Choroid plexus epithelial cell (primary cell): ENCODE measurements at regions not wholly inside any gene's neighbourhood (a gene's known extent, or its start where the extent isn't known, plus 50 kb on each side); places are given as distances from the start of the nearest gene placed in this dataset.

Experiments
- DNase-seq: peaks from one replicate; pipeline ENCODE4 v3.0.0-alpha.2; 2010; ENCODE audit warnings: low read depth
- H3K4me3 ChIP-seq: 2 replicates; pipeline ENCODE4 v1.5.1; 2011; ENCODE audit warnings: low read depth, mild to moderate bottlenecking, control low read depth, low read length, moderate library complexity
- TF ChIP-seq, protein P1 (sequence below): conservative IDR thresholded peaks from 2 replicates; pipeline ENCODE4 v1.5.1; 2011; ENCODE audit warnings: low read depth, mild to moderate bottlenecking, control low read depth, inconsistent platforms, low read length, moderate library complexity

DNA sequence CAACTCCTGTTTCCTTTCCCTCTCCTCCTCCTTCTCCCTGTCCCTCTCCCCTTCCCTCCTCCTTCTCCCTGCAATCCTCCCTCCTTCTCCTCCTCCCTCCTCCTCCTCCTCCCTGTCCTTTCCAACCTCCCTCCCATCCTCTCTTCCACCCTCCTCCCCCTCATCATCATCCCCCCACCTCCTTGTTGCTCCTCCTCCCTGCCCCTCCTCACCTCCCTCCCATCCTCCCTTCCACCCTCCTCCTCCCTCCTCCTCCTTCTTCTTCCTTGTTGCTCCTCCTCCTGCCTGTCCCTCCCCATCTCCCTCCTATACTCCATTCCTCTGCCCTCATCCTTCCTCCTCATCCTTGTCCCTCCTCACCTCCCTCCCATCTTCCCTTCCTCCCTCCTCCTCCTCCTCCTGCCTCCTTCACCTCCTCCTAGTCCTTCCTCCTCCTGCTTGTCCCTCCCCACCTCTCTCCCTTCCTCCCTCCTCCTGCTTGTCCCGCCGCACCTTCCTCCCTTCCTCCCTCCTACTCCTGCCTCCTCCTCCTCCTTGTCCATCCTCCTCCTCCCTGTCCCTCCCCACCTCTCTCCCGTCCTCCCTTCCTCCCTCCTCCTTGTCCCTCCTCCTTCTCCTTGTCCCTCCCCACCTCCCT, 222.5 kb downstream of the IRF8 start:
- no peak for DNase-seq
- H3K4me3 ChIP-seq: no peak overlapping the region
- TF ChIP-seq, protein P1, sequence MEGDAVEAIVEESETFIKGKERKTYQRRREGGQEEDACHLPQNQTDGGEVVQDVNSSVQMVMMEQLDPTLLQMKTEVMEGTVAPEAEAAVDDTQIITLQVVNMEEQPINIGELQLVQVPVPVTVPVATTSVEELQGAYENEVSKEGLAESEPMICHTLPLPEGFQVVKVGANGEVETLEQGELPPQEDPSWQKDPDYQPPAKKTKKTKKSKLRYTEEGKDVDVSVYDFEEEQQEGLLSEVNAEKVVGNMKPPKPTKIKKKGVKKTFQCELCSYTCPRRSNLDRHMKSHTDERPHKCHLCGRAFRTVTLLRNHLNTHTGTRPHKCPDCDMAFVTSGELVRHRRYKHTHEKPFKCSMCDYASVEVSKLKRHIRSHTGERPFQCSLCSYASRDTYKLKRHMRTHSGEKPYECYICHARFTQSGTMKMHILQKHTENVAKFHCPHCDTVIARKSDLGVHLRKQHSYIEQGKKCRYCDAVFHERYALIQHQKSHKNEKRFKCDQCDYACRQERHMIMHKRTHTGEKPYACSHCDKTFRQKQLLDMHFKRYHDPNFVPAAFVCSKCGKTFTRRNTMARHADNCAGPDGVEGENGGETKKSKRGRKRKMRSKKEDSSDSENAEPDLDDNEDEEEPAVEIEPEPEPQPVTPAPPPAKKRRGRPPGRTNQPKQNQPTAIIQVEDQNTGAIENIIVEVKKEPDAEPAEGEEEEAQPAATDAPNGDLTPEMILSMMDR: no peak

DNA sequence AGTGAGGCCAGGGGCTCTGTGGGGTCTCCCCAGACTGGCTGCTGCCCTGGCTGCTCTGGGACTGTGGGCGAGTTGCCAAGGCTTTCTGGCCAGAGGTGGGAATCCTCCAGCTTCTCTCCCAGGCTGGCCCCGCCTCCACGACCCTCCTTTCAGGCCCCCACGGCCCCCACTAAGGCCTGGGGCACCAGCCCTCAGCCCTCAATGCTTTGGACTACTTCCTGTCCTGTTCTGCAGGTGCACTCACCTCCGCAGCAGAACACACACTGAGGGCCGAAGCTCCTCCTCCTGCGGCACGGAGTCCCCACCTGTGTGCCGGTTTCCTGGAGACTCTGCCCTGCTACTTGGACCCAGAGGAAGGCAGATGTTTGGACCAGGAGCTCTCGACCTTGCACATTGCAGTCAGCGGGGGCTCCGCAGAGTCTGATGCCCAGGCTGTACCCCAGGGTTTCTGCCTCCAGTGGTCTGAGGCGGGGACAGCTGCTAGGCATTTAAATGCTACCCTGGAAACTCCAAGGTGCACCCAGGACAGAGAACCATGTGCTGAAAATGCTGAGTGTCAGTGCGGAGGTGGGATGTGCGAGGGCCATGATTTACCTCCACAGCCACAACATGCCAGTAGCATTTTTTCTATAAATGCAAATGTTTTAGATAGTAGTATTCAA, 223.8 kb downstream of the IRF8 start:
- H3K4me3 ChIP-seq: no peak overlapping the region
- no peak for DNase-seq
- TF ChIP-seq, protein P1: no peak

- no peak for DNase-seq
- TF ChIP-seq, protein P1: no peak
Observed at GRCh38 chr16:86124321-86124720, 225.4 kb downstream of the IRF8 start.

DNA sequence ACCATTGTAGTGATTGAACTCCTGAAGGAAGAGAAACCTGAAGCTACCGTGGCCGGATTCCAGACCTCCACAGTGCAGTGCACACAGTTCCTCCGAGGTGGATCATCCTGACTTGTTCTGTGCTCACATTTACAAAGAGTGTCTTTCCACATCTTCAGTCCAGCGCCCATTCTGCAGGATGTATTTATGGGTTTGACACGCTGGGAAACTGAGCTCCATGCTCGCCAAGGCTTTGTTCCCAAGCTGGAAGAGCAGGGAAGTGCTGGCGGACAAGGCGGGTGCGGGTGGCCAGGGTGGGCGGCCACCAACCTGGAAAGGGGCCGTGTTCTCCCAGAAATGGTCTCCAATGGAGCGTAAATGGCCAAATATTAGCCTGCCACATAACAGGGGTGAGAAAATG, 227.9 kb downstream of the IRF8 start:
- no peak for DNase-seq
- TF ChIP-seq, protein P1: no peak
- H3K4me3 ChIP-seq: no peak overlapping the region

More at GRCh38 chr16:86124321-86124720, 225.4 kb downstream of the IRF8 start:
- no peak overlapping the region for H3K4me3 ChIP-seq

DNA sequence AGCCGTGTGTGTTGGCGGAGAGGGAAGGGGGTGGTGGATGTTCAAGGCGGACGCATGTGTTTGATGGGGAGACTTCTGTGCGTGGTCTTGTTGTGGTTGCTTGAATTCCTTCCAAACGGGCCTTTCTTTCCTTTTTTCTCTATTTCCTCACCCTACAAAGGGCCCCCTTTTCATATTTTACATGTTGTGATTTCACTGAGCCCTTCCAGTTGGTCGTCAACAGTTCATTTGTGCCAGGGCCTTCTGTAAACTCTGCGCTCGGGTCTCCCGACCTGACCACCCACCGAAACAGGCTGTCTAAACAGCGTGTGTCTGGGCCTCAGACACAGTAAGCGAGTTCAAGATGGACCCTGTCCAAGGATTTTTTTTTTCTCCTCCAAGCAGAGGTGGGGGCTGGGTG, 228.4 kb downstream of the IRF8 start:
- no peak for DNase-seq
- no peak overlapping the region for H3K4me3 ChIP-seq
- TF ChIP-seq, protein P1: no peak

DNA sequence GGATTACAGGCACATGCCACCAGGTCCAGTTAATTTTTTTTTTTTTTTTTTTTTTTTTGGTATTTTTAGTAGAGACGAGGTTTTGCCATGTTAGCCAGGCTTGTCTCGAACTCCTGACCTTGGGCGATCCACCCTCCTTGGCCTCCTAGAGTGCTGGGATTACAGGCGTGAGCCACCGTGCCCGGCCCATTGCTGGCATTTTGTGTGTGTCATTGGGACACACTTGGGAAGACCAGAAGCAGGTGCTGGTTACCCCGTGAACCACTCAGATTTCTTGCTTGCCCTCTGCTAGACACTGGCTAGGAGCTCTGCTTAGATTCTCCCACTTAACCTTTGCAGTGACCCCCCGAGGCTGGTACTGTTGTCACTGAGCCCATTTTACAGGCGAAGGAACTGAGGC, 229.3 kb downstream of the IRF8 start:
- DNase-seq: no peak
- TF ChIP-seq, protein P1: no peak

DNA sequence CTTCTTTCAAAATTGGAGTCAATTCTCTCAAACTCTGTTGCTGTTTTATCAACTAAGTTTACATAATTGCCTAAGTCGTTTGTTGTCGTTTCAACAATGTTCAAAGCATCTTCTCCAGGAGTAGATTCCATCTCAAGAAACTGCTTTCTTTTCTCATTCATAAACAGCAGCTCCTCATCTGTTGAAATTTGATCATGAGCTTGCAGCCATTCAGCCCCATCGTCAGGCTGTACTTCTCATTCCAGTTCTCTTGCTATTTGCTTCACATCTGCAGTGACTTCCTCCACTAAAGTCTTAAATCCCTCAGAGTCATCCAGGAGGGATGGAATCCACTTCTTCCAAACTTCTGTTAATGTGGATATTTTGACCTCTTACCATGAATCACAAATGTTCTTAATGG, 230.6 kb downstream of the IRF8 start:
- TF ChIP-seq, protein P1: no peak
- peak; percentile 24 for DNase-seq
- no peak overlapping the region for H3K4me3 ChIP-seq

More for the DNA sequence above, 229.3 kb downstream of the IRF8 start:
- H3K4me3 ChIP-seq: no peak overlapping the region
